ENCODE measurements at regions not wholly inside any gene's neighbourhood (a gene's known extent, or its start where the extent isn't known, plus 50 kb on each side); places are given as distances from the start of the nearest gene placed in this dataset.

DNA sequence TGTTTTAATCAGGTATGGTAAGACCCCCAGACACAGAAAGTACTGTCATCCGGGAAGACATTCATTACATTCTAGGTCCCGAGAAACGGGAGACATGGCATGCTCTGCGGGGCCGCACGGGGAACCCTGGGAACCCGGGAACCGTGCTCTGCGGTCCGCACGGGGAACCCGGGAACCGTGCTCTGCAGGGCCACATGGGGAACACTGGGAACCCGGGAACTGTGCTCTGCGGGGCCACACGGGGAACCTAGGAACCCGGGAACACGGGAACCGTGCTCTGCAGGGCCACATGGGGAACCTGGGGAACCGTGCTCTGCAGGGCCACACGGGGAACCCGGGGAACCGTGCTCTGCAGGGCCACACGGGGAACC is 165.6 kb upstream of the SULF2 start:
- TF ChIP-seq, protein P1, sequence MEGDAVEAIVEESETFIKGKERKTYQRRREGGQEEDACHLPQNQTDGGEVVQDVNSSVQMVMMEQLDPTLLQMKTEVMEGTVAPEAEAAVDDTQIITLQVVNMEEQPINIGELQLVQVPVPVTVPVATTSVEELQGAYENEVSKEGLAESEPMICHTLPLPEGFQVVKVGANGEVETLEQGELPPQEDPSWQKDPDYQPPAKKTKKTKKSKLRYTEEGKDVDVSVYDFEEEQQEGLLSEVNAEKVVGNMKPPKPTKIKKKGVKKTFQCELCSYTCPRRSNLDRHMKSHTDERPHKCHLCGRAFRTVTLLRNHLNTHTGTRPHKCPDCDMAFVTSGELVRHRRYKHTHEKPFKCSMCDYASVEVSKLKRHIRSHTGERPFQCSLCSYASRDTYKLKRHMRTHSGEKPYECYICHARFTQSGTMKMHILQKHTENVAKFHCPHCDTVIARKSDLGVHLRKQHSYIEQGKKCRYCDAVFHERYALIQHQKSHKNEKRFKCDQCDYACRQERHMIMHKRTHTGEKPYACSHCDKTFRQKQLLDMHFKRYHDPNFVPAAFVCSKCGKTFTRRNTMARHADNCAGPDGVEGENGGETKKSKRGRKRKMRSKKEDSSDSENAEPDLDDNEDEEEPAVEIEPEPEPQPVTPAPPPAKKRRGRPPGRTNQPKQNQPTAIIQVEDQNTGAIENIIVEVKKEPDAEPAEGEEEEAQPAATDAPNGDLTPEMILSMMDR (IDR thresholded peaks at IDR 0.05; ENCODE audit: low read depth, low read length, missing control alignments) = no peak
- DNase-seq (ENCODE audit: low read depth) = no peak
- H3K4me3 ChIP-seq (ENCODE audit: low read depth, low read length) = no peak overlapping the region

DNA sequence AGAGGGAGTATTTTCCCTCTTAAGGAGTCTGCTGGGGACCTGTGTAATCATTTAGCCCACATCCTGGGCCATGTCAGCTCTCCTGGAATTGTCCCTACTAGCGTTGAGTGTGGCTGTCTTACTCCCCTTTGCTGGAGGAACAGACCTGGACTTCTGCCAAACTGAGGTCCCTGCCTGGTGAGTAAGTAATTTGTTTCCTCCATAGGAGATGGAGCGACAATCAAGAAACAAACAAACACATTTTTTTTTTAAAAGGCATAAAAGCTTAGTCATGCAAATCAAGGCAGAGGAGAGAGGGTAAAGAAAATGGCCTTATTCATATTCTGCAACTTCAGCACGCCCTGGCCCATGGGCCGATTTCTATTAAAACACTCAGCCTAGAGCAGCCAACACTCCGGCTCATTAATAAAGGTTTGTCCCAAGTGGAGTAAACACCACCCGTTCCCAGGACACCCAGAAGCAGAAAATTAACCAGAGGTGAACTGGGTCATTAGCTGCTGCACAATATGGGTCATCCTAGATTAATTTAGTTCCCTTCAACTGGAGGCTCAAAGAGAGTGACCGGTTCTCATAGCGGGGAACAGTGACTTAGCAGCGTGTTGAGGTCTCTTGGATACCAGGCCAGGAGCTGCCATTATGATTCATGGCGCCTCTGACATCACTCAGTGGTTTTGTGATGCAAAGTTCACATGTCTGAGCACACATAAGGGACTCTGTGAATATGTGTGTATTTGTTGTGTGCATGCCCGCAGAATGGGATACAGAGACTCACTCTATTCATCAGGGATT is 165.0 kb upstream of the SULF2 start:
- DNase-seq (ENCODE audit: low read depth) = no peak
- H3K4me3 ChIP-seq (ENCODE audit: low read depth, low read length) = no peak overlapping the region
- TF ChIP-seq, protein P1 (IDR thresholded peaks at IDR 0.05; ENCODE audit: low read depth, low read length, missing control alignments) = no peak

DNA sequence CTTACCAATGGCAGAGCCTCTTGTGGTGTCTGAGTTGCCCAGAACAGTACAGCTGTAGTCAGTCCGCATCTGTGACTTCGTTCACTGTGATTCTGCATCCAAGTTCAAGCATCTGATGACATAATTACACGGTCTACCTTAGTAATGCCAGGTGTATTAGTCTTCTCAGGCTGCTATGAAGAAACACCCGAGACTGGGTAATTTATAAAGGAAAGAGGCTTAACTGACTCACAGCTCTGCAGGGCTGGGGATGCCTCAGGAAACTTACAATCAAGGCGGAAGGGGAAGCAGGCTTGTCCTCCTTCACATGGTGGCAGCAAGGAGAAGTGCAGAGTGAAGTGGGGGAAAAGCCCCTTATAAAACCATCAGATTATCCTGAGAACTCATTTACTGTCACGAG is 163.9 kb upstream of the SULF2 start:
- no peak for DNase-seq (ENCODE audit: low read depth)
- H3K4me3 ChIP-seq (ENCODE audit: low read depth, low read length) = no peak overlapping the region
- TF ChIP-seq, protein P1 (IDR thresholded peaks at IDR 0.05; ENCODE audit: low read depth, low read length, missing control alignments) = no peak

DNA sequence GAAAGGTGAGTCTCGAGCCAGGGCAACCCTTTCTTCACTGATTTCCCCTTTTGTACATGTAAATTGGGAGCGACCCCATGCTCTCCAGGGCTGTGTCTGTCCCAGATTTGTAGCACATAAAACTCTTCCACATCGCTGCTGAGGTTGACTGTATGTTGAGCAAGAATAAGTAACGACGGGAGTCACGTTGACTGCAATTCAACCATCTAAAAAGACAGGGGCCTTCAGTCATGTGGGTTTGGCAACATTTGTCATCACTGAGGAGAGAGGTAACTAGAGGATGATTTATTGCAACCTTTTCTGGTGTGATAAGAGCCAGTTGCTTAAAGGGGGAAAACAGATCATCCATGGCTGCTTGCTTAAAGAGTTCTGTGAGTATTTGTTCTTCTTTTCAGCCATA is 159.4 kb upstream of the SULF2 start:
- no peak overlapping the region for H3K4me3 ChIP-seq (ENCODE audit: low read depth, low read length)
- TF ChIP-seq, protein P1 (IDR thresholded peaks at IDR 0.05; ENCODE audit: low read depth, low read length, missing control alignments) = no peak
- no peak for DNase-seq (ENCODE audit: low read depth)

DNA sequence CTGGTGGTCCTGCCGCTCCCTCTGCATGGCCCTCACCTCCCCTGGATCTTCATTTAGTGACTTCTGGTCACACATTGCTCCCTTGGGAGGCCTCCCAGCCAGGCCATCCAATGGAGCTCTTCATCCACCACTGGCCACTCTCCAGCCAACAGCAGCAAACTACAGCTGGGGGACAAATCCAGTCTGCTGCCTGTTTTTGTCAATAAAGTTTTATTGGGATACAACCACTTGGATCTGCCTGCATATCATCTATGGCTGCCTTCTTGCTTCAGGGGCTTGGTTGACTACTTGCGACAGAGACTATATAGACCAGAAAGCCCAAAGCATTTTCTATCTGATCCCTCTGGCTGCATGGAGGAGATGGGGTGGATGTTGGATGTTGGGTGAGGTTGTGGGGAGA is 156.6 kb upstream of the SULF2 start:
- H3K4me3 ChIP-seq (ENCODE audit: low read depth, low read length) = no peak overlapping the region
- TF ChIP-seq, protein P1 (IDR thresholded peaks at IDR 0.05; ENCODE audit: low read depth, low read length, missing control alignments) = no peak
- DNase-seq (ENCODE audit: low read depth) = no peak

DNA sequence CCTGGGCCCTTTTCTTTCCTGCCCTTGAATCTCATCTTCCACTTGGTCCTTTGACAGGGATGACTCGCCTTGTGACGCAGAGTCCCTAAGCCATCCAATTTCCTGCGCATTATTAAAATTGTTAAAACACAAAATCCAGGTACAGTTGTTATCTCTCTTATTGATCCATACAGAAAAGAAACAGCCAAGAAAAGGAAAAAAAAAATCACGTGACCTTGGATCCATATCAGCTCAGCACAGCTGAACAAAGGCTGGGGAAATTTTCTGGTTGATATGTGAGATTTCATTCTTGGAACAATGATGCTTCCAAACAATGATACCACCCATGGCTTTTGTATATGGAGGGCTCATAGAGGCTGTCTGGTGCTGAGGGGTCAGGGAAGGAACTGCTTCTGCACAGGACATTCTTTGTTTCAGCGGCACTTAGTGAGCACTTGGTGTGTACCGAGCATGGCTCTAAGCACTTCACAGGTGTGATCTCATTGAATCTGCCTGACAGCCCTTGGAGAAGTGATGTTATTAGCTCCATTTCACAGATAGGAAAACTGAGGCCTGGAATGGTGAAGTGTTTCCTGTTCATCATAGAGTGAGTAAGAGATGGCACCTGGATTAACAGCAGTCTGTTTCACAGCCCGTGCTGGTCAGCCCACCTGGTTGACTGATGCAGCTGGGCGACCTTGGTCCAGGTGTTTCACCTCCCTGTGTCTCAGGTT is 155.0 kb upstream of the SULF2 start:
- TF ChIP-seq, protein P1 (IDR thresholded peaks at IDR 0.05; ENCODE audit: low read depth, low read length, missing control alignments) = no peak
- DNase-seq (ENCODE audit: low read depth) = no peak
- no peak overlapping the region for H3K4me3 ChIP-seq (ENCODE audit: low read depth, low read length)

Data from GM12864 (cell line).